HFF-Myc (cell line): ENCODE measurements at regions not wholly inside any gene's neighbourhood (a gene's known extent, or its start where the extent isn't known, plus 50 kb on each side); places are given as distances from the start of the nearest gene placed in this dataset.
"Not testable (repeated sequence)": the region's sequence is repeated elsewhere in the genome, so short reads cannot be mapped to it uniquely, and the experiment has no call there.

Experiments
- DNase-seq: peaks from one replicate; pipeline ENCODE4 v3.0.0-alpha.2; 2011; ENCODE audit warnings: low read depth; ENCODE audit errors: extremely low read depth
- H3K4me3 ChIP-seq: replicated peaks from 2 replicates; pipeline ENCODE4 v1.5.1; 2011; ENCODE audit warnings: low read depth, mild to moderate bottlenecking, control low read depth, low read length
- CTCF ChIP-seq: IDR thresholded peaks from 2 replicates; pipeline ENCODE4 v1.5.1; 2012; ENCODE audit warnings: mild to moderate bottlenecking, low read depth, low read length, control low read depth; ENCODE audit errors: missing control alignments

DNA sequence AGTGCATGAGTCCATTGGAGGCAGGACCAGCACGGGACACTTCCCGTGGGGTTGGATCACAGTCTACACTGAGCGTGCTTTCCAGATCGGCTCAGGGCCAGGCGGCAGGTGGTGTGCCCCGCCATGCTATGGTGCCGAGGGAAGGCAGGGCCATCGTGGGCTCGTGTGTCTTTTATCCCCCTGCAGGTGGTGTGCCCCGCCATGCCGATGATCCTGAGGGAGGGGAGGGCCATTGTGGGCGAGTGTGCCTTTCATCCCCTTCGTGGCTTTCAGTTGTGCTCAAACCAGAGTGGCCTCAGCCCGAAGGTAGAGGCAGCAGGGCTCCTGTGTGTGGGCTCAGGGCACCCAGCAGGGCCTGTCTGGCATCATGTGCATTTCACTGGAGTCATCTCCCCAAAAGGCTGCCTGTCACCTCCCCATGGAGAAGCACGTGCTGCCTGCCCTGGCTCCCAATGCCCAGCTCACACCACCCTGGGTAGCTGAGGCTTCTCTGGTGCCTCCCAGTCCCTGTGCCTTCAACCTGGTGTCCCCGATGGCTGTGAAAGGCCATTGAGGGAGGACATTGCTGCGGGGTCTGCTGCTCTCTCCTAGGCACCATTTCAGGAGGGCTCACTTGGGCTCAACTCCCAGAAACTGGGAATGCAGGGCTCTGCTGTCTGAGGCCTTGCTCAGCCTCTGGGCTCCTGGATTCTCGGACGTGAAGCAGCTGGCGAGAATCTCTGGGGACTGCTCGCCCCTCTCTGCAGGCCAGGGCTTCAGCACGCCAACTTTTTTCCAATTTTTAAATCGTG is 207.6 kb downstream of the NPIPB11 start:
- DNase-seq = no peak
- no peak overlapping the region for H3K4me3 ChIP-seq
- no peak for TF ChIP-seq CTCF

GRCh38 chr16:29198231-29198630 is 208.3 kb downstream of the NPIPB11 start:
- no peak for TF ChIP-seq CTCF
- H3K4me3 ChIP-seq = no peak overlapping the region
- DNase-seq = no peak

GRCh38 chr16:29197494-29198100 is 208.9 kb downstream of the NPIPB11 start:
- not testable (repeated sequence) for DNase-seq, H3K4me3 ChIP-seq

DNA sequence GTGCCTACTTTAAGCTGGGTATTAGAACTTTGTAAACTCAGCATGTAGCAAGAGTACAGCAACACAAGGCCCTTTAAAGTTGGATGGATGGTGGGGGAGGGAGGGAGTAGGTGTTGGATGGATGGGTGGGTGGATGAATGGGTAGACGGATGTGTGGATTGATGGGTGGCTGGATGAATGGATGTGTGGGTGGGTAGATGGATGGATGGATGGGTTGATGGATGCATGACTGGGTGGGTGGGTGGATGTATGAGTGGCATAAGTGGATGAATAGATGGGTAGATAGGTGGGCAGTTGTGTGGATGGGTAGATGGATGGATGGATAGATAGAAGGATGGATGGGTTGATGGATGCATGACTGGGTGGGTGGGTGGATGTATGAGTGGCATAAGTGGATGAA is 209.8 kb downstream of the NPIPB11 start:
- not testable (repeated sequence) for H3K4me3 ChIP-seq, DNase-seq

GRCh38 chr16:29195116-29195872 is 210.4 kb downstream of the LAT start:
- DNase-seq = not testable (repeated sequence)

DNA sequence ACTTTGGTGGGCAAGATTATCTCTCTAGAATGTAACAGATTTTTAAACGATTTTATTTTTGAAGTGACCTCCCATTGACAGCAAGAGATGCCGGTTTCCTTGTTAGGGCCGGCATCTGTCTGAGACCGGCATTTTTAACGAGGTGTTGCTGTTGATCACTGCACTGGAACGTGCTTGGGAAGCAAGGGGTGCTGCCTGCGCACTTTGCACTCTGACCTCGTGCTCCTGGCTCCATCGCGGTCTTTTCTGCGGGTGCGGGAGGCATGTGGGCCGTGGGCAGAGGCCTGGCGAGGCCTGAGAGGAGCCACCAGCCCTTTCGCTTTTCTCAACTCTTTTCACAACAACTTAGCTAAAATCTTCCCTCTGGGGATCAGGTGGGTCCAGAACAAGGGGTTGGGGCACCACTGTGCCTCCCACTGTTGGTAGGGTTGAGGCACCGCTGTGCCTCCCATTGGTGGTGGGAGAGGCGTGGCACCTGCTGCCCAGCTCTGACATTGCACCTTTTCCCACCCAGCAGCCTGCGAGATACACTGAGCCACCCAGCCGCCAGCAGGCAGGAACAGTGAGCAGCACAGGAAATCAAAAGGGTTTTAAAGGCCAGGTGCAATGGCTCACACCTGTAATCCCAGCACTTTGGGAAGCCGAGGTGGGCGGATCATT is 209.5 kb downstream of the LAT start:
- not testable (repeated sequence) for DNase-seq

More at GRCh38 chr16:29195116-29195872, 210.4 kb downstream of the LAT start:
- 0 out of 2 replicates have a peak overlapping the region, but pooled peaks have one; percentile 9 for H3K4me3 ChIP-seq

DNA sequence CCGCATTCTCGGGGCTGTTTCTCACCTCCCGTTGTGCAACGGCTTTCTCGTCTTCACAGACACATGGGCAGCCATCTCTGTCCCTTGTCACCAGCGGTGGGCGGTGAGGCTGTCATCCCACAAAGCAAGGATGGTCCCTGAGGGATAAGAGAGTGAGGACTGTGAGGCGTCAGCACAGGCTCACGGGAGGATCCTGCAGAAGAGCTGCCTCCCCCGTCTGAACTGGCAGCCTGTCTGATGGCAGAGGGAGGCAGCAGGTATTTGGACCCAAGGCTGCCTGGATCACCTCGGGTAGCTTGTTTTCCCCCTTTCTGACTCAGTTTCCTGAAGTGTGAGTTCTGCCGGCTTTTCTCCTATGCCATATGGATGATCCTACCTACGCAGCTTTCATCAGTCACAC is 208.8 kb downstream of the LAT start:
- H3K4me3 ChIP-seq, DNase-seq: not testable (repeated sequence)

More for the DNA sequence above, 209.5 kb downstream of the LAT start:
- H3K4me3 ChIP-seq = not testable (repeated sequence)

DNA sequence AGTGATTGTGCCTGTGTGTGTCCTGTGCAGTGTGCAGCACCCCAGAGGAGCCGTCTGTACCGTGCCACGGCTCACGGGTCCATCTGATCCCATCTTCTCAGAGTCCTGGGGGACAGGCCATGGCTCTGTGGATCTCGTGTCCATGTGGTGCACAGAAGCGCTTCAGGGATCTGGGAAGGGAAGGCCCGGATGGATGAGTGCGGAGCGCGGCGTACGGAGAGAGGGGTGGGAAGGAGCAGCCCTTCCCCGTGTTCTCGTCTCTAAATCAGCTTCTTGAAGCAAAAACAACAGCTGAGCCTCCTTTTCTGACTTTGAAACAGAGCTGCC is 208.4 kb downstream of the LAT start:
- not testable (repeated sequence) for DNase-seq, H3K4me3 ChIP-seq

DNA sequence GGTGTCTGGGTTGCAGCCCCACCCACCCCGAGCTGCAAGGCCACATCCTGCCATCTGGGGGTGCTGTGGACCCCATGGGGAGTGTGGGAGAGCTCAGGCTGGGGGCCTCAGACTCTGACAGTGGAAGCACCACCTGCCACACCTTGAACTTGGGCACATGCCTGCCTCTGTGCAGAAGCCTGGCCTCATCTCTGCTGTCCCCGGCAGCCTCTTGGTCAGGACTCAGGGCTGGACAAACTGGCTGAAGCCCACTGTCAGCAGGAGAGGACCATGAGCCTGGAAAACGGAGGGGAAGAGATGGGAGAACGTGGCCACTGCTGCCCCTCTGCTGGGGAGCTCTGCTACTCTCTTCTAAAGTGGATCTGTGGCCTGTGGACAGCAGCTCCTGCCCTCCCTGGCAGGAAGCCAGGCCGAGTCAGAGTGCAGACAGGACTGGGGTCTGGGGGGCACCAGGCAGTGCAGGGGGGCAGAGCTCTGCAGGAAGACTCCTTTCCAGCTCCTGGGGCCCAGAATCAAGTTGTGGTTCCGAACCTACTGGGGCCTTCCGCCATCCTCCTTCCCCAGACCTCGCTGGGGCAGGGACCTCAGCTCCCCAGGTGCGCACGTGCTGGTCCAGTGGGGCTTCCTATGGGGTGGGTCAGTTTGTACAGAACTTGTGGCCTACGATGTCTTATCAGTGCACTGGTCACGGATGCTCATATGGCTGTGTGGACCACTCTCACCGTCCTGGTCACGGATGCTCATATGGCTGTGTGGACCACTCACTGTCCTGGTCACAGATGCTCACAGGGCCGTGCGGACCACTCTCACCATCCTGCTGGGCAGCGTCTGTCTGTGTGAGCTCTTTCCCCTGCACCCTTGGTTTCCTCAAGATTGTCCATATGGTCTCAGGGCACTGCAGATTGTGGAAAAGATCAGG is 207.7 kb downstream of the LAT start:
- H3K4me3 ChIP-seq = no peak overlapping the region
- DNase-seq = no peak
- no peak for TF ChIP-seq CTCF

GRCh38 chr16:29191636-29192180 is 206.9 kb downstream of the LAT start:
- DNase-seq, H3K4me3 ChIP-seq: not testable (repeated sequence)

DNA sequence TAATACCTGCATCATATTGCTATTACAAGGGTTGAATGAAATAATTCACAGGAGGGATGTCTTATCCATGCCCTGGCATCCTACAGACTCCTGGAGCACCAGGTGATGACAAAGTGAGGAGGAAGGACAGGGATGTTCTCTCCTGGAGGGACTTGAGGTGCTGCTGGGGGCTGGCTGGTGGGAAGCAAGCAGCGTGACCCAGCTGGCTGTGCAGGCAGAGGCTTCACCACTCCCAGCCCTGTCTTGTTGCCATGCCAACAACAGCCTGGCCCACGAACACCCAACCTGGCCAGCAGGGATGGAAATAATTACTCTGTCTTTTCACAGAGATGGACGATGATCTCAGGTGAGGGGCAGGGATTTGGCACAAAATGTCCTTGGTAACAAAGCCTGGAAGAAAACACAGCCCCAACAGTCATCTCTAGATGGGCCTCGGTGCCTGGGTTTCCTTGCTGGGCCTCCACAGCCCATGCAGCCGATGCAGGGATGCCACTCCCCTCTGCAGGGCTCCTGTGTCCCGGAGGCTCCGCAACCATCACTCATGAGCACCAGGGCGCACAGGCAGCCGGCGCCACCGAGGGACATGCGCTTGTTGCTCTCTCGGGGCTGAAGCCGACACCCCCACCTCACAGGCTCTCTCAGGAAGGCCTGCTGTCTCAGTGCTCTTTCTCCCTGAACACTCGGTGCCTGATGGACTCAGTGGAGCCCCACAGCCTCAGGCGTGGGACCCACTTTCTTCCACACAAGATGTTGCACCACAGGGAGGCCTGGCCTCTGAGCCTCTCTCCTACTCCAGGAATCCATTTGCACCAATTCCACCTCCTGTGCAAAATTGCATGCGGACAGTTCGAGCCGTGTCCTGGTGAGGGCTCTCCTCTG is 205.9 kb downstream of the LAT start:
- H3K4me3 ChIP-seq, DNase-seq: not testable (repeated sequence)

- not testable (repeated sequence) for DNase-seq, H3K4me3 ChIP-seq
Observed at GRCh38 chr16:29188806-29189205, 204.0 kb downstream of the LAT start.
